ENCODE measurements at regions not wholly inside any gene's neighbourhood (a gene's known extent, or its start where the extent isn't known, plus 50 kb on each side); places are given as distances from the start of the nearest gene placed in this dataset.

- no peak for TF ChIP-seq CTCF (IDR thresholded peaks at IDR 0.05; ENCODE audit: low read depth, low read length)
- no peak for TF ChIP-seq EZH2phosphoT487 (IDR thresholded peaks at IDR 0.05; ENCODE audit: low read depth)
Observed at GRCh38 chr16:50430076-50430475, 61.3 kb upstream of the BRD7 start.

All from OCI-LY3 (cell line).